Neural progenitor cell (in vitro differentiated cells): ENCODE measurements at regions not wholly inside any gene's neighbourhood (a gene's known extent, or its start where the extent isn't known, plus 50 kb on each side); places are given as distances from the start of the nearest gene placed in this dataset.

Source experiments
- DNase-seq: peaks from one replicate; pipeline ENCODE4 v3.0.0-alpha.2; 2016; ENCODE audit warnings: low spot score
- H2AFZ ChIP-seq: fragments of 200-600 bp; sonication (generic); replicated peaks from 2 replicates; pipeline ENCODE4 v1.6.1; 2016; ENCODE audit warnings: antibody characterized with exemption
- H3F3A ChIP-seq: fragments of 200-600 bp; sonication (generic); 2 replicates; pipeline ENCODE4 v1.6.1; 2016; ENCODE audit warnings: antibody characterized with exemption, low read depth
- H3K27ac ChIP-seq: fragments of 200-600 bp; sonication (generic); 2 replicates; pipeline ENCODE4 v1.5.1; 2016; ENCODE audit warnings: mild to moderate bottlenecking
- H3K27me3 ChIP-seq: fragments of 200-600 bp; sonication (generic); 2 replicates; pipeline ENCODE4 v1.6.1; 2016; ENCODE audit warnings: mild to moderate bottlenecking, moderate library complexity
- H3K36me3 ChIP-seq: fragments of 200-600 bp; sonication (generic); 2 replicates; pipeline ENCODE4 v1.5.1; 2016
- H3K4me1 ChIP-seq: fragments of 200-600 bp; sonication (generic); 2 replicates; pipeline ENCODE4 v1.6.1; 2016; ENCODE audit warnings: mixed run types
- H3K4me2 ChIP-seq: fragments of 200-600 bp; sonication (generic); 2 replicates; pipeline ENCODE4 v1.6.1; 2016
- H3K4me3 ChIP-seq: fragments of 200-600 bp; sonication (generic); 2 replicates; pipeline ENCODE4 v1.5.1; 2016
- H3K79me2 ChIP-seq: fragments of 200-600 bp; sonication (generic); 2 replicates; pipeline ENCODE4 v1.6.1; 2016; ENCODE audit warnings: low read depth
- H3K9ac ChIP-seq: fragments of 200-600 bp; sonication (generic); 2 replicates; pipeline ENCODE4 v1.6.1; 2016
- H3K9me3 ChIP-seq: fragments of 200-600 bp; sonication (generic); 2 replicates; pipeline ENCODE4 v1.5.1; 2016; ENCODE audit warnings: low read depth
- H4K20me1 ChIP-seq: fragments of 200-600 bp; sonication (generic); 2 replicates; pipeline ENCODE4 v1.6.1; 2016; ENCODE audit warnings: low read depth
- H3K27ac Mint-ChIP-seq: 3 replicates; pipeline ENCODE4 v1.8.0; 2021; ENCODE audit warnings: mixed read lengths
- H3K27me3 Mint-ChIP-seq: 2 replicates; pipeline ENCODE4 v1.8.0; 2022; ENCODE audit warnings: low read depth, mild to moderate bottlenecking, inconsistent platforms, moderate library complexity, mixed read lengths; ENCODE audit not compliant: insufficient read depth
- H3K36me3 Mint-ChIP-seq: 3 replicates; pipeline ENCODE4 v1.8.0; 2021; ENCODE audit warnings: mixed read lengths
- H3K4me1 Mint-ChIP-seq: 3 replicates; pipeline ENCODE4 v1.8.0; 2021; ENCODE audit warnings: mixed read lengths
- H3K4me3 Mint-ChIP-seq: 3 replicates; pipeline ENCODE4 v1.8.0; 2021; ENCODE audit warnings: mild to moderate bottlenecking, moderate library complexity, mixed read lengths
- H3K9me3 Mint-ChIP-seq: 3 replicates; pipeline ENCODE4 v1.8.0; 2020; ENCODE audit warnings: mixed read lengths
- CTCF ChIP-seq: fragments of 200-600 bp; sonication (generic); IDR thresholded peaks from 2 replicates; pipeline ENCODE4 v1.5.1; 2017; ENCODE audit warnings: antibody characterized with exemption, mild to moderate bottlenecking
- EZH2 ChIP-seq: fragments of 200-600 bp; sonication (generic); IDR thresholded peaks from 2 replicates; pipeline ENCODE4 v1.6.1; 2017; ENCODE audit warnings: antibody characterized with exemption, mild to moderate bottlenecking, moderate library complexity
- EZH2phosphoT487 ChIP-seq: fragments of 200-600 bp; sonication (generic); IDR thresholded peaks from 2 replicates; pipeline ENCODE4 v1.6.1; 2017; ENCODE audit warnings: antibody characterized with exemption

- no peak overlapping the region for H2AFZ ChIP-seq
- no peak overlapping the region for H3K9ac ChIP-seq
- no peaks in the 10 kb centered on the region for H3K36me3 ChIP-seq
- H3K27ac Mint-ChIP-seq: no peak overlapping the region
- H3K4me3 Mint-ChIP-seq: no peak overlapping the region
- H3K4me3 ChIP-seq: no peak overlapping the region
- H3K27me3 Mint-ChIP-seq: no peaks in the 10 kb centered on the region
- no peaks in the 10 kb centered on the region for H3K27me3 ChIP-seq
- peaks cover 5% of the 10 kb centered on the region for H3K4me1 Mint-ChIP-seq
- TF ChIP-seq EZH2phosphoT487 (no peak), CTCF (no peak), EZH2 (no peak)
- no peak for DNase-seq
- H3K9me3 ChIP-seq: no peaks in the 10 kb centered on the region
- H3F3A ChIP-seq: no peaks in the 10 kb centered on the region
- no peak overlapping the region for H3K4me2 ChIP-seq
- no peaks in the 10 kb centered on the region for H4K20me1 ChIP-seq
- peaks cover 12% of the 10 kb centered on the region for H3K4me1 ChIP-seq
- no peaks in the 10 kb centered on the region for H3K36me3 Mint-ChIP-seq
- no peaks in the 10 kb centered on the region for H3K9me3 Mint-ChIP-seq
- no peak overlapping the region for H3K27ac ChIP-seq
- H3K79me2 ChIP-seq: no peaks in the 10 kb centered on the region
These were observed 1022.9 kb downstream of the MCTP2 start for GRCh38 chr15:95254263-95254662.

GRCh38 chr15:95259513-95259912 is 1028.2 kb downstream of the MCTP2 start:
- no peak overlapping the region for H3K27ac Mint-ChIP-seq
- H3K4me2 ChIP-seq: no peak overlapping the region
- H3K4me3 Mint-ChIP-seq: no peak overlapping the region

GRCh38 chr15:95259965-95260364 is 1028.6 kb downstream of the MCTP2 start:
- Histone ChIP-seq H3K9me3 (no peaks in the 10 kb centered on the region), H3K4me3 (no peak overlapping the region), H3K4me1 (peaks cover 33% of the 10 kb centered on the region), H3K79me2 (no peaks in the 10 kb centered on the region), H3F3A (peaks cover 6% of the 10 kb centered on the region), H3K9ac (no peak overlapping the region), H2AFZ (peak overlapping the region; percentile 17), H3K27ac (no peak overlapping the region), H4K20me1 (no peaks in the 10 kb centered on the region), H3K27me3 (no peaks in the 10 kb centered on the region), H3K36me3 (no peaks in the 10 kb centered on the region), H3K4me2 (no peak overlapping the region)
- peaks cover 3% of the 10 kb centered on the region for H3K27me3 Mint-ChIP-seq
- peaks cover 2% of the 10 kb centered on the region for H3K9me3 Mint-ChIP-seq
- H3K36me3 Mint-ChIP-seq: peaks cover 3% of the 10 kb centered on the region
- no peak overlapping the region for H3K27ac Mint-ChIP-seq
- peak; percentile 13 for DNase-seq
- no peak for TF ChIP-seq CTCF
- no peak for TF ChIP-seq EZH2phosphoT487
- no peak for TF ChIP-seq EZH2
- H3K4me1 Mint-ChIP-seq: peaks cover 15% of the 10 kb centered on the region
- no peak overlapping the region for H3K4me3 Mint-ChIP-seq

More at GRCh38 chr15:95259513-95259912, 1028.2 kb downstream of the MCTP2 start:
- H3K9ac ChIP-seq: no peak overlapping the region
- peaks cover 15% of the 10 kb centered on the region for H3K4me1 Mint-ChIP-seq
- H3F3A ChIP-seq: peaks cover 2% of the 10 kb centered on the region
- DNase-seq: peak; percentile 86
- no peak overlapping the region for H3K4me3 ChIP-seq
- peaks cover 28% of the 10 kb centered on the region for H3K4me1 ChIP-seq
- peaks cover 3% of the 10 kb centered on the region for H3K27me3 Mint-ChIP-seq
- no peaks in the 10 kb centered on the region for H3K27me3 ChIP-seq
- no peaks in the 10 kb centered on the region for H4K20me1 ChIP-seq
- no peaks in the 10 kb centered on the region for H3K9me3 ChIP-seq
- no peak overlapping the region for H3K27ac ChIP-seq
- peaks cover 2% of the 10 kb centered on the region for H3K9me3 Mint-ChIP-seq
- no peaks in the 10 kb centered on the region for H3K36me3 ChIP-seq
- H2AFZ ChIP-seq: no peak overlapping the region
- no peak for TF ChIP-seq EZH2phosphoT487
- TF ChIP-seq CTCF: peak; percentile 87
- peaks cover 3% of the 10 kb centered on the region for H3K36me3 Mint-ChIP-seq
- no peaks in the 10 kb centered on the region for H3K79me2 ChIP-seq
